Body of pancreas (tissue), 4 donors: ENCODE measurements at regions not wholly inside any gene's neighbourhood (a gene's known extent, or its start where the extent isn't known, plus 50 kb on each side); places are given as distances from the start of the nearest gene placed in this dataset.

ENCODE experiments used
- POLR2A ChIP-seq, 3 donors: fragments of 450-650 bp; IDR thresholded peaks; one replicate each; pipeline ENCODE4 v1.6.1; 2016; ENCODE audit warnings: antibody characterized with exemption in 3 of 3, mild to moderate bottlenecking in 2 of 3
- TF ChIP-seq, protein P1 (sequence below), 7 experiments: fragments of 450-650 bp in 4 of 7; fragments of 200-600 bp in 3 of 7; sonication (generic) in 3 of 7; IDR thresholded peaks; one replicate each; pipeline ENCODE4 v1.5.1; 2016 to 2019; ENCODE audit warnings: antibody characterized with exemption in 7 of 7

DNA sequence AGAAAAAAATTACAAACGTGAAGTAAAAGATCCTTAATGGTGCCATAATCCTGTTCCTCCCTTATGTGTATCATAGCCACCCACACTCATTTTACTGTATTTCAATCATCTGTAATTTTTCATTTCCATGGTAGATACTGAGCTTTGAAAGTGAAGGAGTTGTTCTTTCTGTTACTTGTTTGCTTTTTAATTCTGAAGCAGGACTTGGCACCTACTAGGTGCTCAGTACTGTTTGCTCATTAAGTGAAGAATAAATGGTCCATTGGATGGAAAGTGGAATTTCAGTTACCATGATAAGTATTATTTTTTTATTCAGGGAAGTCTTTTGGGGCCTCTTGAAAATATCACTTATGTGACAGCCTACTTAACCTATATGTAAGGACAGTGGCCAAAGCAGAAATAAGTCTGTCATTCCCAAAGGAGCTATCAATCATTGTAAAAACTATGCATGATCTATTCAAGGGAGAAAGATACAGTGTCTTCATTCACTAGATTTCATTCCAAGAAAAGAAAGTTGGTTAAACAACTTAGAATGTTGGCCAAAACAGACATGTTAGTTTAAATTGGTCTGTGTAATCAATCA lies 1244.4 kb upstream of the SEL1L start:
- TF ChIP-seq, protein P1, sequence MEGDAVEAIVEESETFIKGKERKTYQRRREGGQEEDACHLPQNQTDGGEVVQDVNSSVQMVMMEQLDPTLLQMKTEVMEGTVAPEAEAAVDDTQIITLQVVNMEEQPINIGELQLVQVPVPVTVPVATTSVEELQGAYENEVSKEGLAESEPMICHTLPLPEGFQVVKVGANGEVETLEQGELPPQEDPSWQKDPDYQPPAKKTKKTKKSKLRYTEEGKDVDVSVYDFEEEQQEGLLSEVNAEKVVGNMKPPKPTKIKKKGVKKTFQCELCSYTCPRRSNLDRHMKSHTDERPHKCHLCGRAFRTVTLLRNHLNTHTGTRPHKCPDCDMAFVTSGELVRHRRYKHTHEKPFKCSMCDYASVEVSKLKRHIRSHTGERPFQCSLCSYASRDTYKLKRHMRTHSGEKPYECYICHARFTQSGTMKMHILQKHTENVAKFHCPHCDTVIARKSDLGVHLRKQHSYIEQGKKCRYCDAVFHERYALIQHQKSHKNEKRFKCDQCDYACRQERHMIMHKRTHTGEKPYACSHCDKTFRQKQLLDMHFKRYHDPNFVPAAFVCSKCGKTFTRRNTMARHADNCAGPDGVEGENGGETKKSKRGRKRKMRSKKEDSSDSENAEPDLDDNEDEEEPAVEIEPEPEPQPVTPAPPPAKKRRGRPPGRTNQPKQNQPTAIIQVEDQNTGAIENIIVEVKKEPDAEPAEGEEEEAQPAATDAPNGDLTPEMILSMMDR (IDR thresholded peaks at IDR 0.05) = no peak
- TF ChIP-seq POLR2A (IDR thresholded peaks at IDR 0.05) = no peak
